ENCODE measurements at regions not wholly inside any gene's neighbourhood (a gene's known extent, or its start where the extent isn't known, plus 50 kb on each side); places are given as distances from the start of the nearest gene placed in this dataset.

- DNase-seq (ENCODE audit: low spot score) = no peak
These were observed 717.0 kb upstream of the IGFBP3 start for GRCh38 chr7:46637793-46638735.

GRCh38 chr7:46636022-46636421, 715.0 kb upstream of the IGFBP3 start:
- DNase-seq (ENCODE audit: low spot score) = no peak

GRCh38 chr7:46633630-46634240, 712.7 kb upstream of the IGFBP3 start:
- no peak for DNase-seq (ENCODE audit: low spot score)

- no peak for DNase-seq (ENCODE audit: low spot score)
These were observed 712.1 kb upstream of the IGFBP3 start for GRCh38 chr7:46633200-46633599.

- DNase-seq (ENCODE audit: low spot score) = no peak
These were observed 709.0 kb upstream of the IGFBP3 start for GRCh38 chr7:46630031-46630430.

- no peak for DNase-seq (ENCODE audit: low spot score)
These were observed 707.3 kb upstream of the IGFBP3 start for GRCh38 chr7:46628389-46628788.

GRCh38 chr7:46626691-46627310, 705.7 kb upstream of the IGFBP3 start:
- no peak for DNase-seq (ENCODE audit: low spot score)

- no peak for DNase-seq (ENCODE audit: low spot score)
These were observed 705.2 kb upstream of the IGFBP3 start for GRCh38 chr7:46626261-46626660.

- no peak for DNase-seq (ENCODE audit: low spot score)
These were observed 704.0 kb upstream of the IGFBP3 start for GRCh38 chr7:46625032-46625431.

GRCh38 chr7:46622251-46622650, 701.2 kb upstream of the IGFBP3 start:
- no peak for DNase-seq (ENCODE audit: low spot score)

GRCh38 chr7:46619723-46620310, 698.7 kb upstream of the IGFBP3 start:
- DNase-seq (ENCODE audit: low spot score) = no peak

- no peak for DNase-seq (ENCODE audit: low spot score)
These were observed 695.6 kb upstream of the IGFBP3 start for GRCh38 chr7:46616636-46617035.

GRCh38 chr7:46613551-46613950, 692.5 kb upstream of the IGFBP3 start:
- DNase-seq (ENCODE audit: low spot score) = no peak

GRCh38 chr7:46613116-46613515, 692.0 kb upstream of the IGFBP3 start:
- DNase-seq (ENCODE audit: low spot score) = no peak

GRCh38 chr7:46611508-46611907, 690.4 kb upstream of the IGFBP3 start:
- DNase-seq (ENCODE audit: low spot score) = no peak

GRCh38 chr7:46610746-46611145, 689.7 kb upstream of the IGFBP3 start:
- no peak for DNase-seq (ENCODE audit: low spot score)

GRCh38 chr7:46607176-46607575, 686.1 kb upstream of the IGFBP3 start:
- DNase-seq (ENCODE audit: low spot score) = no peak

GRCh38 chr7:46606761-46607160, 685.7 kb upstream of the IGFBP3 start:
- DNase-seq (ENCODE audit: low spot score) = no peak

- DNase-seq (ENCODE audit: low spot score) = no peak
These were observed 683.2 kb upstream of the IGFBP3 start for GRCh38 chr7:46604241-46604661.

- no peak for DNase-seq (ENCODE audit: low spot score)
These were observed 682.7 kb upstream of the IGFBP3 start for GRCh38 chr7:46603780-46604179.

GRCh38 chr7:46603296-46603752, 682.3 kb upstream of the IGFBP3 start:
- DNase-seq (ENCODE audit: low spot score) = no peak

GRCh38 chr7:46600340-46600739, 679.3 kb upstream of the IGFBP3 start:
- no peak for DNase-seq (ENCODE audit: low spot score)
